ENCODE measurements at regions not wholly inside any gene's neighbourhood (a gene's known extent, or its start where the extent isn't known, plus 50 kb on each side); places are given as distances from the start of the nearest gene placed in this dataset.

DNA sequence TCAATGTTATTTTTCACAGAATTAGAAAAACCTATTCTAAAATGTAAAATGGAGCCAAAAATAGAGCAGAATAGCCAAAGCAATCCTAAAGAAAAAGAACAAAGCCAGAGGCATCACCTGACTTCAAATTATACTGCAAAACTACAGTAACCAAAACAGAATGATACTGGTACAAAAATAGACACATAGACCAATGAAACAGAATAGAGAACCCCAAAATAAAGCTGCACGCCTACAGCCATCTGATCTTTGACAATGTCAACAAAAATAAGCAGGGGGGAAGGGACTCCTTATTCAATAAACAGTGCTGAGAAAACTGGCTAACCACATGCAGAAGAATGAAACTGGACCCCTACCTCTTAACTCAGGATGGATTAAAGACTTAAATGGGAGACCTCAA is 65.8 kb upstream of the PDE4D start:
- TF ChIP-seq EZH2phosphoT487 (IDR thresholded peaks at IDR 0.05; ENCODE audit: insufficient read depth, low read depth) (no peak), EZH2 (IDR thresholded peaks at IDR 0.05; ENCODE audit: insufficient read depth, poor library complexity, severe bottlenecking) (no peak)

Measured in GM23248 (cell line).